ENCODE measurements at regions not wholly inside any gene's neighbourhood (a gene's known extent, or its start where the extent isn't known, plus 50 kb on each side); places are given as distances from the start of the nearest gene placed in this dataset.

GRCh38 chr11:30772908-30773307 is 186.8 kb upstream of the MPPED2 start:
- H3K27ac ChIP-seq (ENCODE audit: low read depth in 1 of 2, low read length in 2 of 2) = no peak overlapping the region
- no peaks in the 10 kb centered on the region for H3K27me3 ChIP-seq (ENCODE audit: control insufficient read depth in 4 of 4, insufficient read depth in 4 of 4, low read length in 3 of 4)
- no peak for DNase-seq (ENCODE audit: low spot score)
- H3K4me1 ChIP-seq (ENCODE audit: control insufficient read depth in 4 of 4, insufficient read depth in 4 of 4, low read length in 3 of 4) = no peaks in the 10 kb centered on the region
- H3K9ac ChIP-seq (ENCODE audit: low read depth in 1 of 2, low read length in 2 of 2) = no peak overlapping the region
- 73% methylated on average over 4 of the region's 4 CpGs for WGBS
- H3K36me3 ChIP-seq (ENCODE audit: control insufficient read depth in 4 of 4, insufficient read depth in 3 of 4, low read depth in 1 of 4, low read length in 3 of 4) = no peaks in the 10 kb centered on the region
- no peak for TF ChIP-seq RAD21 (IDR thresholded peaks at IDR 0.05)
- no peaks in the 10 kb centered on the region for H3K9me3 ChIP-seq (ENCODE audit: control insufficient read depth in 4 of 4, low read length in 3 of 4)
- H3K4me3 ChIP-seq (ENCODE audit: low read depth in 1 of 3, low read length in 3 of 3) = no peak overlapping the region

- Histone ChIP-seq H3K4me3 (ENCODE audit: low read depth in 1 of 3, low read length in 3 of 3) (no peak overlapping the region), H3K36me3 (ENCODE audit: control insufficient read depth in 4 of 4, insufficient read depth in 3 of 4, low read depth in 1 of 4, low read length in 3 of 4) (no peaks in the 10 kb centered on the region), H3K4me1 (ENCODE audit: control insufficient read depth in 4 of 4, insufficient read depth in 4 of 4, low read length in 3 of 4) (no peaks in the 10 kb centered on the region), H3K27me3 (ENCODE audit: control insufficient read depth in 4 of 4, insufficient read depth in 4 of 4, low read length in 3 of 4) (no peaks in the 10 kb centered on the region), H3K27ac (ENCODE audit: low read depth in 1 of 2, low read length in 2 of 2) (no peak overlapping the region), H3K9me3 (ENCODE audit: control insufficient read depth in 4 of 4, low read length in 3 of 4) (peaks cover 0 to 8% (median 3%) of the 10 kb centered on the region in 4 donors), H3K9ac (ENCODE audit: low read depth in 1 of 2, low read length in 2 of 2) (no peak overlapping the region)
- DNase-seq (ENCODE audit: low spot score) = no peak
- WGBS = 95% methylated on average over 5 of the region's 5 CpGs
- TF ChIP-seq EGR1 (IDR thresholded peaks at IDR 0.05; ENCODE audit: low read depth in 2 of 2) (no peak), MAX (IDR thresholded peaks at IDR 0.05) (no peak), TAF1 (conservative IDR thresholded peaks at IDR 0.05) (no peak), FOXA2 (IDR thresholded peaks at IDR 0.05) (no peak), GABPA (IDR thresholded peaks at IDR 0.05 in 1 of 2, conservative IDR thresholded peaks at IDR 0.05 in 1 of 2) (no peak), HNF4A (conservative IDR thresholded peaks at IDR 0.05) (no peak), RAD21 (IDR thresholded peaks at IDR 0.05) (no peak), JUND (IDR thresholded peaks at IDR 0.05) (no peak), CTCF (IDR thresholded peaks at IDR 0.05; ENCODE audit: low read depth, low read length, missing input control) (no peak), FOXA1 (IDR thresholded peaks at IDR 0.05) (no peak), ATF3 (IDR thresholded peaks at IDR 0.05) (no peak), NR2F2 (IDR thresholded peaks at IDR 0.05) (no peak), RXRA (IDR thresholded peaks at IDR 0.05) (no peak), SP1 (IDR thresholded peaks at IDR 0.05) (no peak)
Observed at GRCh38 chr11:30763951-30764350, 177.8 kb upstream of the MPPED2 start.

- Histone ChIP-seq H3K36me3 (ENCODE audit: control insufficient read depth in 4 of 4, insufficient read depth in 3 of 4, low read depth in 1 of 4, low read length in 3 of 4) (no peaks in the 10 kb centered on the region), H3K9me3 (ENCODE audit: control insufficient read depth in 4 of 4, low read length in 3 of 4) (peaks cover 0 to 8% (median 3%) of the 10 kb centered on the region in 4 donors), H3K27ac (ENCODE audit: low read depth in 1 of 2, low read length in 2 of 2) (no peak overlapping the region), H3K4me3 (ENCODE audit: low read depth in 1 of 3, low read length in 3 of 3) (no peak overlapping the region), H3K4me1 (ENCODE audit: control insufficient read depth in 4 of 4, insufficient read depth in 4 of 4, low read length in 3 of 4) (no peaks in the 10 kb centered on the region), H3K27me3 (ENCODE audit: control insufficient read depth in 4 of 4, insufficient read depth in 4 of 4, low read length in 3 of 4) (no peaks in the 10 kb centered on the region), H3K9ac (ENCODE audit: low read depth in 1 of 2, low read length in 2 of 2) (no peak overlapping the region)
- no peak for TF ChIP-seq TAF1 (conservative IDR thresholded peaks at IDR 0.05)
- TF ChIP-seq JUND (IDR thresholded peaks at IDR 0.05) = no peak
- no peak for TF ChIP-seq SP1 (IDR thresholded peaks at IDR 0.05)
- TF ChIP-seq REST (IDR thresholded peaks at IDR 0.05) = no peak
- TF ChIP-seq EGR1 (IDR thresholded peaks at IDR 0.05; ENCODE audit: low read depth in 2 of 2) = no peak
- TF ChIP-seq RXRA (IDR thresholded peaks at IDR 0.05) = no peak
- no peak for TF ChIP-seq YY1 (IDR thresholded peaks at IDR 0.05)
- TF ChIP-seq CTCF (IDR thresholded peaks at IDR 0.05; ENCODE audit: low read depth, low read length, missing input control) = no peak
- TF ChIP-seq HNF4A (conservative IDR thresholded peaks at IDR 0.05) = no peak
- no peak for TF ChIP-seq FOXA2 (IDR thresholded peaks at IDR 0.05)
- no peak for TF ChIP-seq NR2F2 (IDR thresholded peaks at IDR 0.05)
- no peak for TF ChIP-seq HNF4G (IDR thresholded peaks at IDR 0.05)
- TF ChIP-seq MAX (IDR thresholded peaks at IDR 0.05) = no peak
- no peak for TF ChIP-seq ATF3 (IDR thresholded peaks at IDR 0.05)
- TF ChIP-seq RAD21 (IDR thresholded peaks at IDR 0.05) = no peak
- TF ChIP-seq GABPA (IDR thresholded peaks at IDR 0.05 in 1 of 2, conservative IDR thresholded peaks at IDR 0.05 in 1 of 2) = no peak
- no peak for TF ChIP-seq FOXA1 (IDR thresholded peaks at IDR 0.05)
- 89% methylated on average over 2 of the region's 2 CpGs for WGBS
- DNase-seq (ENCODE audit: low spot score) = no peak
Observed at GRCh38 chr11:30762188-30762587, 176.0 kb upstream of the MPPED2 start.

Measured in liver (tissue), 8 donors.